Breast epithelium (tissue), 4 donors: ENCODE measurements at regions not wholly inside any gene's neighbourhood (a gene's known extent, or its start where the extent isn't known, plus 50 kb on each side); places are given as distances from the start of the nearest gene placed in this dataset.

ENCODE experiments used
- DNase-seq, 2 donors: peaks; one replicate each; pipeline ENCODE4 v3.0.0-alpha.2; 2019; ENCODE audit warnings: low spot score in 2 of 2
- H3K27ac ChIP-seq, 2 donors: fragments of 200-600 bp; sonication (generic) in 1 of 2; one replicate each; pipeline ENCODE4 v1.5.1; 2016 to 2019; ENCODE audit warnings: mild to moderate bottlenecking in 1 of 2
- H3K27me3 ChIP-seq, 2 donors: fragments of 200-600 bp; sonication (generic) in 1 of 2; one replicate each; pipeline versions ENCODE4 v1.5.1 to v1.6.0; 2017 to 2019; ENCODE audit warnings: control low read depth in 1 of 2, mild to moderate bottlenecking in 1 of 2
- H3K36me3 ChIP-seq: fragments of 200-600 bp; one replicate; pipeline ENCODE4 v1.5.1; 2019
- H3K4me1 ChIP-seq, 2 donors: fragments of 200-600 bp; sonication (generic); one replicate each; pipeline ENCODE4 v1.5.1; 2016 to 2019; ENCODE audit warnings: control low read depth in 1 of 2
- H3K4me3 ChIP-seq, 3 donors: fragments of 200-600 bp; sonication (generic); 1 replicate in 2 of 3; 2 replicates in 1 of 3; pipeline ENCODE4 v1.5.1; 2016 to 2019; ENCODE audit warnings: mild to moderate bottlenecking in 3 of 3, moderate library complexity in 2 of 3
- H3K9me3 ChIP-seq, 2 donors: fragments of 200-600 bp; sonication (generic) in 1 of 2; one replicate each; pipeline ENCODE4 v1.5.1; 2016 to 2019; ENCODE audit warnings: control low read depth in 1 of 2
- POLR2A ChIP-seq: fragments of 450-650 bp; IDR thresholded peaks from one replicate; pipeline ENCODE4 v1.6.1; 2016; ENCODE audit warnings: antibody characterized with exemption, mild to moderate bottlenecking, moderate library complexity
- POLR2AphosphoS5 ChIP-seq, 3 donors: sonication (generic); formaldehyde crosslinking; IDR thresholded peaks; one replicate each; pipeline ENCODE4 v1.6.1; 2017; ENCODE audit warnings: antibody characterized with exemption in 3 of 3
- intact Hi-C: fragments of 100-400 bp; cut with DNase I; formaldehyde crosslinking; loops from one replicate; pipeline ENCODE4 v1.15.1; 2023; ENCODE audit warnings: low total_unique reads
- TF ChIP-seq, protein P1 (sequence below), 3 donors: fragments of 450-650 bp; IDR thresholded peaks; one replicate each; pipeline ENCODE4 v1.5.1; 2016 to 2017; ENCODE audit warnings: antibody characterized with exemption in 3 of 3, mild to moderate bottlenecking in 3 of 3, moderate library complexity in 3 of 3

- H3K36me3 ChIP-seq: no peaks in the 10 kb centered on the region
- no peak overlapping the region for H3K4me3 ChIP-seq
- no peaks in the 10 kb centered on the region for H3K27me3 ChIP-seq
- DNase-seq: no peak
- no peaks in the 10 kb centered on the region for H3K9me3 ChIP-seq
- H3K4me1 ChIP-seq: no peaks in the 10 kb centered on the region
- intact Hi-C loops: no loop called here
- TF ChIP-seq, protein P1, sequence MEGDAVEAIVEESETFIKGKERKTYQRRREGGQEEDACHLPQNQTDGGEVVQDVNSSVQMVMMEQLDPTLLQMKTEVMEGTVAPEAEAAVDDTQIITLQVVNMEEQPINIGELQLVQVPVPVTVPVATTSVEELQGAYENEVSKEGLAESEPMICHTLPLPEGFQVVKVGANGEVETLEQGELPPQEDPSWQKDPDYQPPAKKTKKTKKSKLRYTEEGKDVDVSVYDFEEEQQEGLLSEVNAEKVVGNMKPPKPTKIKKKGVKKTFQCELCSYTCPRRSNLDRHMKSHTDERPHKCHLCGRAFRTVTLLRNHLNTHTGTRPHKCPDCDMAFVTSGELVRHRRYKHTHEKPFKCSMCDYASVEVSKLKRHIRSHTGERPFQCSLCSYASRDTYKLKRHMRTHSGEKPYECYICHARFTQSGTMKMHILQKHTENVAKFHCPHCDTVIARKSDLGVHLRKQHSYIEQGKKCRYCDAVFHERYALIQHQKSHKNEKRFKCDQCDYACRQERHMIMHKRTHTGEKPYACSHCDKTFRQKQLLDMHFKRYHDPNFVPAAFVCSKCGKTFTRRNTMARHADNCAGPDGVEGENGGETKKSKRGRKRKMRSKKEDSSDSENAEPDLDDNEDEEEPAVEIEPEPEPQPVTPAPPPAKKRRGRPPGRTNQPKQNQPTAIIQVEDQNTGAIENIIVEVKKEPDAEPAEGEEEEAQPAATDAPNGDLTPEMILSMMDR (IDR thresholded peaks at IDR 0.05): no peak
- TF ChIP-seq POLR2AphosphoS5 (IDR thresholded peaks at IDR 0.05) (no peak), POLR2A (no peak)
- H3K27ac ChIP-seq: no peak overlapping the region
Measured at GRCh38 chr20:11080010-11080409, 406.2 kb upstream of the JAG1 start.

- H3K9me3 ChIP-seq: no peaks in the 10 kb centered on the region
- H3K36me3 ChIP-seq: no peaks in the 10 kb centered on the region
- no peak overlapping the region for H3K27ac ChIP-seq
- TF ChIP-seq POLR2AphosphoS5 (IDR thresholded peaks at IDR 0.05): no peak
- no peak for TF ChIP-seq POLR2A
- TF ChIP-seq, protein P1 (IDR thresholded peaks at IDR 0.05): no peak
- no peaks in the 10 kb centered on the region for H3K27me3 ChIP-seq
- H3K4me3 ChIP-seq: no peak overlapping the region
- intact Hi-C loops: no loop called here
- H3K4me1 ChIP-seq: no peaks in the 10 kb centered on the region
- DNase-seq: no peak
Measured at GRCh38 chr20:11080781-11081377, 407.1 kb upstream of the JAG1 start.

- intact Hi-C loops: no loop called here
- Histone ChIP-seq H3K4me1 (no peaks in the 10 kb centered on the region), H3K4me3 (no peak overlapping the region), H3K27ac (no peak overlapping the region), H3K27me3 (no peaks in the 10 kb centered on the region), H3K36me3 (no peaks in the 10 kb centered on the region), H3K9me3 (no peaks in the 10 kb centered on the region)
- DNase-seq: no peak
- TF ChIP-seq POLR2AphosphoS5 (IDR thresholded peaks at IDR 0.05): no peak
- TF ChIP-seq, protein P1 (IDR thresholded peaks at IDR 0.05): no peak
- no peak for TF ChIP-seq POLR2A
Measured at GRCh38 chr20:11083841-11084240, 410.0 kb upstream of the JAG1 start.

- no peak overlapping the region for H3K27ac ChIP-seq
- no peak for DNase-seq
- TF ChIP-seq, protein P1 (IDR thresholded peaks at IDR 0.05): no peak
- no peak for TF ChIP-seq POLR2A
- no peak for TF ChIP-seq POLR2AphosphoS5 (IDR thresholded peaks at IDR 0.05)
- H3K36me3 ChIP-seq: no peaks in the 10 kb centered on the region
- H3K4me1 ChIP-seq: no peaks in the 10 kb centered on the region
- H3K9me3 ChIP-seq: no peaks in the 10 kb centered on the region
- intact Hi-C loops: no loop called here
- no peak overlapping the region for H3K4me3 ChIP-seq
- no peaks in the 10 kb centered on the region for H3K27me3 ChIP-seq
Measured at GRCh38 chr20:11084508-11084907, 410.7 kb upstream of the JAG1 start.

DNA sequence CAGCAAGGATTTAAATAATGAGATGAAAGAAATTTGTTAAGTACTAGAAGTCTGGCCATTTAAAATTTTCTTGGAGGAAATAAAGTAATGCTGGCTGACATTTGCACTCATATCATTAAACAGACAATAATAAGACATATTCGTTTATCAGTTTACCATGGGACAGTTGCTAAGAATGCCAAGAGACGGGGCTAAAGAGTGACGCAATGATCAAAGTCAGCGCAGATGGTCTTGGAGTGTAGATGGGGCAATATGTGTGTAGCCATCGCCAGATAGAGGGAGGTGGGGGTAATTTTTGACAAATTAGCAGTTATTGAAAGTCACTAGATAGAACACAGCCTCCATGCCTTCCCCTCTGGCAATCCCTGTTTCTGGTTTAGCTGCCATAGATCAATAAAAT is 413.2 kb upstream of the JAG1 start:
- intact Hi-C loops: no loop called here
- no peak overlapping the region for H3K4me3 ChIP-seq
- no peaks in the 10 kb centered on the region for H3K36me3 ChIP-seq
- no peak for DNase-seq
- no peaks in the 10 kb centered on the region for H3K27me3 ChIP-seq
- H3K27ac ChIP-seq: no peak overlapping the region
- no peak for TF ChIP-seq POLR2AphosphoS5 (IDR thresholded peaks at IDR 0.05)
- TF ChIP-seq POLR2A: no peak
- TF ChIP-seq, protein P1 (IDR thresholded peaks at IDR 0.05): no peak
- H3K9me3 ChIP-seq: no peaks in the 10 kb centered on the region
- H3K4me1 ChIP-seq: no peaks in the 10 kb centered on the region
